OCI-LY3 (cell line): ENCODE measurements at regions not wholly inside any gene's neighbourhood (a gene's known extent, or its start where the extent isn't known, plus 50 kb on each side); places are given as distances from the start of the nearest gene placed in this dataset.
"Not testable (repeated sequence)": the region's sequence is repeated elsewhere in the genome, so short reads cannot be mapped to it uniquely, and the experiment has no call there.

ENCODE experiments used
- CTCF ChIP-seq: fragments of 200-600, 300-600 bp; sonication (generic); IDR thresholded peaks from 2 replicates; pipeline ENCODE4 v1.5.1; 2014; ENCODE audit warnings: antibody characterized with exemption, low read length, low read depth
- EZH2phosphoT487 ChIP-seq: fragments of 200-600 bp; shearing (Covaris generic); IDR thresholded peaks from 2 replicates; pipeline ENCODE4 v1.6.1; 2018; ENCODE audit warnings: antibody characterized with exemption, mixed run types, low read depth

GRCh38 chrY:3913939-3914338 is 335.1 kb downstream of the TGIF2LY start:
- peak; percentile 27; the same call in 1 of the 2 replicates for TF ChIP-seq CTCF
- not testable (repeated sequence) for TF ChIP-seq EZH2phosphoT487
